Upper lobe of left lung (tissue), 6 donors: ENCODE measurements at regions not wholly inside any gene's neighbourhood (a gene's known extent, or its start where the extent isn't known, plus 50 kb on each side); places are given as distances from the start of the nearest gene placed in this dataset.
A peak's percentile ranks its signal among the peaks of the same experiment; 100 is the strongest.

Experiments used
- ATAC-seq, 2 donors: fragments of 200-7000 bp; cut with Tn5 transposase; one replicate each; pipeline ENCODE4 v1.9.1; 2022; ENCODE audit warnings: mild to moderate bottlenecking in 2 of 2, moderate library complexity in 2 of 2; ENCODE audit not compliant: low FRiP score in 2 of 2
- DNase-seq, 2 donors: peaks; one replicate each; pipeline ENCODE4 v3.0.0-alpha.2; 2019 to 2020
- H3K27ac ChIP-seq, 4 donors: fragments of 200-600 bp; sonication (generic); one replicate each; pipeline ENCODE4 v1.5.1; 2016 to 2019
- H3K27me3 ChIP-seq, 4 donors: fragments of 200-600 bp; sonication (generic); one replicate each; pipeline ENCODE4 v1.5.1; 2017 to 2019
- H3K36me3 ChIP-seq, 4 donors: fragments of 200-600 bp; sonication (generic); one replicate each; pipeline ENCODE4 v1.5.1; 2016 to 2019
- H3K4me1 ChIP-seq, 4 donors: fragments of 200-600 bp; sonication (generic); one replicate each; pipeline ENCODE4 v1.5.1; 2018 to 2019
- H3K4me3 ChIP-seq, 4 donors: fragments of 200-600 bp; sonication (generic); one replicate each; pipeline ENCODE4 v1.5.1; 2017 to 2019; ENCODE audit warnings: mild to moderate bottlenecking in 2 of 4, moderate library complexity in 1 of 4
- H3K9me3 ChIP-seq, 4 donors: fragments of 200-600 bp; sonication (generic); one replicate each; pipeline ENCODE4 v1.5.1; 2018 to 2019
- CTCF ChIP-seq, 6 experiments: fragments of 450-650 bp in 4 of 6; fragments of 200-600 bp in 2 of 6; sonication (generic) in 2 of 6; IDR thresholded peaks; one replicate each; pipeline ENCODE4 v1.5.1; 2016 to 2019; ENCODE audit warnings: antibody characterized with exemption in 6 of 6
- EP300 ChIP-seq, 4 donors: sonication (generic); formaldehyde crosslinking; IDR thresholded peaks; one replicate each; pipeline ENCODE4 v1.5.1; 2017; ENCODE audit warnings: antibody characterized with exemption in 4 of 4, control low read depth in 2 of 4
- POLR2A ChIP-seq, 4 donors: fragments of 450-650 bp; IDR thresholded peaks; one replicate each; pipeline ENCODE4 v1.5.1; 2016 to 2017; ENCODE audit warnings: antibody characterized with exemption in 4 of 4, mild to moderate bottlenecking in 2 of 4
- POLR2AphosphoS5 ChIP-seq, 2 donors: sonication (generic); formaldehyde crosslinking; IDR thresholded peaks; one replicate each; pipeline ENCODE4 v1.5.1; 2017; ENCODE audit warnings: antibody characterized with exemption in 2 of 2
- WGBS, 2 donors: methylation state at CpG; one replicate each; pipeline ENCODE4 v1.1.5; 2017 to 2018; 5-methylcytosine and 5-hydroxymethylcytosine counted together
- donor health status: DM: no; HTN: no; CAD: no; lungs with moderate emphysema.
- donor health status: DM: no; HTN: yes; CAD: no; lungs with severe emphysema.

GRCh38 chr2:59974051-59974766, 579.2 kb downstream of the BCL11A start:
- 70 to 73% methylated on average over 4 of the region's 4 CpGs for WGBS, 2 donors
- TF ChIP-seq POLR2AphosphoS5 (IDR thresholded peaks at IDR 0.05): no peak
- no peak for TF ChIP-seq EP300 (IDR thresholded peaks at IDR 0.05)
- no peak for TF ChIP-seq CTCF (IDR thresholded peaks at IDR 0.05)
- TF ChIP-seq POLR2A (IDR thresholded peaks at IDR 0.05): no peak
- H3K4me3 ChIP-seq: no peak overlapping the region
- ATAC-seq: peak in 1 of 2 donors; percentile 8
- DNase-seq: no peak
- H3K9me3 ChIP-seq: no peaks in the 10 kb centered on the region
- H3K27ac ChIP-seq: no peak overlapping the region
- no peaks in the 10 kb centered on the region for H3K4me1 ChIP-seq
- H3K27me3 ChIP-seq: no peaks in the 10 kb centered on the region
- H3K36me3 ChIP-seq: no peaks in the 10 kb centered on the region

GRCh38 chr2:59969161-59969560, 584.3 kb downstream of the BCL11A start:
- WGBS, 2 donors: 90 to 94% methylated on average over 5 of the region's 5 CpGs
- DNase-seq: no peak
- no peak for TF ChIP-seq EP300 (IDR thresholded peaks at IDR 0.05)
- TF ChIP-seq CTCF (IDR thresholded peaks at IDR 0.05): no peak
- no peak for TF ChIP-seq POLR2A (IDR thresholded peaks at IDR 0.05)
- no peak for TF ChIP-seq POLR2AphosphoS5 (IDR thresholded peaks at IDR 0.05)
- Histone ChIP-seq H3K4me3 (no peak overlapping the region), H3K4me1 (no peaks in the 10 kb centered on the region), H3K27ac (no peak overlapping the region), H3K9me3 (no peaks in the 10 kb centered on the region), H3K27me3 (no peaks in the 10 kb centered on the region), H3K36me3 (no peaks in the 10 kb centered on the region)
- no peak for ATAC-seq

GRCh38 chr2:59968441-59968840, 585.0 kb downstream of the BCL11A start:
- DNase-seq (no peak), ATAC-seq (no peak)
- no peaks in the 10 kb centered on the region for H3K27me3 ChIP-seq
- no peaks in the 10 kb centered on the region for H3K36me3 ChIP-seq
- no peaks in the 10 kb centered on the region for H3K4me1 ChIP-seq
- H3K4me3 ChIP-seq: no peak overlapping the region
- H3K9me3 ChIP-seq: no peaks in the 10 kb centered on the region
- no peak for TF ChIP-seq EP300 (IDR thresholded peaks at IDR 0.05)
- TF ChIP-seq CTCF (IDR thresholded peaks at IDR 0.05): no peak
- TF ChIP-seq POLR2AphosphoS5 (IDR thresholded peaks at IDR 0.05): no peak
- no peak for TF ChIP-seq POLR2A (IDR thresholded peaks at IDR 0.05)
- H3K27ac ChIP-seq: no peak overlapping the region
- WGBS, 2 donors: 33 to 45% methylated on average over 1 of the region's 1 CpG

DNA sequence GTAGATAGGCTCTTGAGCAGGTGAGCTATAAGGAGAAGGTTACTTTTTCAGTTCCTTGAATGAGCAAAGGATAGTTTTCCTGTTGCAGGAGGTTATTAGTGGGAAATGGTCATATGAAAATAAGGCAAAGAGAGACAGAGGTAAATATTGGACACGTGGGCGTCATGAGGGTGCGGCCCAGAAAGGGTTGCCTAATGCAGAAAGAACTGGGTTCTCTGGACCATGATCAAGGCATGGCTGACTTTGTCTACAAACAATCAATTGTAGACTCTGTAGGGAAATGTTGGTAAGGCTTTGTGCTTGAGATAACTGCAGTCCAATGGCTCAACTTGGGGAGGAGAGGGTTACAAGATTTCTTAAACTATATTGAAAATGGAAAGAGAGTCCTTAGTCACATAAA, 585.8 kb downstream of the BCL11A start:
- 93% methylated on average over 3 of the region's 3 CpGs for WGBS, 2 donors
- TF ChIP-seq POLR2A (IDR thresholded peaks at IDR 0.05): no peak
- no peak for TF ChIP-seq POLR2AphosphoS5 (IDR thresholded peaks at IDR 0.05)
- TF ChIP-seq EP300 (IDR thresholded peaks at IDR 0.05): no peak
- TF ChIP-seq CTCF (IDR thresholded peaks at IDR 0.05): no peak
- no peak for DNase-seq
- peaks cover 0 to 4% (median 2%) of the 10 kb centered on the region in 4 donors for H3K4me1 ChIP-seq
- H3K27me3 ChIP-seq: no peaks in the 10 kb centered on the region
- H3K9me3 ChIP-seq: no peaks in the 10 kb centered on the region
- H3K4me3 ChIP-seq: no peak overlapping the region
- ATAC-seq: no peak
- H3K27ac ChIP-seq: no peak overlapping the region
- no peaks in the 10 kb centered on the region for H3K36me3 ChIP-seq

DNA sequence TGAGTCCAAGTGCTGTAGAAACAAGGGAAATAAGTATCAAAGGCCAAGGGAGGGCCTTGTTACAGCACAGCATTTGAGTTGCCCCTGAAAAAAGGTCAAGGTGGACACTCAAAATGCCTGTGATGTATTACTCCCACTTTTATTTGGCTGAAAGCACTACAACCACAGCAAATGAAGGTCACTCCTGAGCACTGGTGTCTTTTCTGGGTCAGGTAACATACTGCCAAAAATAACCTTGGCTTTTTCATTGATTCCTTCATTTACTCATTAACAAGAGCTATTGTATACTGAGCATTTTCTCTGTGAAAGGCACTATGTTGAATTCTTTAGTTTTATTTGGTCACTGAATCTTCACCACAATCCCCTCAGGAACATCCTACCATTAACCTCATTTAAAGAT, 590.3 kb downstream of the BCL11A start:
- Histone ChIP-seq H3K9me3 (no peaks in the 10 kb centered on the region), H3K36me3 (no peaks in the 10 kb centered on the region), H3K27ac (no peak overlapping the region), H3K4me1 (peaks cover 0 to 4% (median 2%) of the 10 kb centered on the region in 4 donors), H3K27me3 (no peaks in the 10 kb centered on the region), H3K4me3 (no peak overlapping the region)
- TF ChIP-seq EP300 (IDR thresholded peaks at IDR 0.05) (no peak), CTCF (IDR thresholded peaks at IDR 0.05) (no peak), POLR2A (IDR thresholded peaks at IDR 0.05) (no peak), POLR2AphosphoS5 (IDR thresholded peaks at IDR 0.05) (no peak)
- no peak for DNase-seq
- no peak for ATAC-seq
